ENCODE measurements at regions not wholly inside any gene's neighbourhood (a gene's known extent, or its start where the extent isn't known, plus 50 kb on each side); places are given as distances from the start of the nearest gene placed in this dataset.
"Not testable (repeated sequence)": the region's sequence is repeated elsewhere in the genome, so short reads cannot be mapped to it uniquely, and the experiment has no call there.

GRCh38 chr4:16413814-16414555 lies 187.7 kb upstream of the TAPT1 start:
- no peak for DNase-seq
- H3K4me1 Mint-ChIP-seq = no peaks in the 10 kb centered on the region
- Histone ChIP-seq H3K9me3 (ENCODE audit: control insufficient read depth in 1 of 2, low read length in 2 of 2) (no peaks in the 10 kb centered on the region), H3K4me3 (ENCODE audit: low read length in 2 of 2) (no peak overlapping the region), H3K27ac (ENCODE audit: low read depth, low read length) (no peak overlapping the region), H3K36me3 (ENCODE audit: insufficient read depth, low read length) (no peaks in the 10 kb centered on the region), H3K27me3 (ENCODE audit: insufficient read depth, low read length) (no peaks in the 10 kb centered on the region), H3K4me1 (ENCODE audit: insufficient read depth, low read length) (no peaks in the 10 kb centered on the region)
- no peak overlapping the region for H3K27ac Mint-ChIP-seq
- CTCF ChIA-PET (ENCODE audit: partially characterized antibody) = no interaction called here
- H3K9me3 Mint-ChIP-seq = peaks cover 0 to 6% (median 0%) of the 10 kb centered on the region in 8 donors
- intact Hi-C loops (cut with micrococcal nuclease) = no loop called here
- no peaks in the 10 kb centered on the region for H3K36me3 Mint-ChIP-seq
- POLR2A ChIA-PET (ENCODE audit: partially characterized antibody) = no interaction called here
- H3K27me3 Mint-ChIP-seq = peaks cover 1 to 2% of the 10 kb centered on the region in 2 donors
- H3K4me3 Mint-ChIP-seq = no peak overlapping the region

- intact Hi-C loops (cut with micrococcal nuclease) = no loop called here
- Mint-ChIP-seq H3K4me1 (no peaks in the 10 kb centered on the region), H3K27me3 (peaks cover 1 to 2% of the 10 kb centered on the region in 2 donors), H3K4me3 (no peak overlapping the region), H3K27ac (no peak overlapping the region), H3K9me3 (peaks cover 0 to 6% (median 0%) of the 10 kb centered on the region in 8 donors), H3K36me3 (no peaks in the 10 kb centered on the region)
- no peak for DNase-seq
- CTCF ChIA-PET (ENCODE audit: partially characterized antibody) = no interaction called here
- Histone ChIP-seq H3K27me3 (ENCODE audit: insufficient read depth, low read length) (no peaks in the 10 kb centered on the region), H3K9me3 (ENCODE audit: control insufficient read depth in 1 of 2, low read length in 2 of 2) (no peaks in the 10 kb centered on the region), H3K4me3 (ENCODE audit: low read length in 2 of 2) (no peak overlapping the region), H3K4me1 (ENCODE audit: insufficient read depth, low read length) (no peaks in the 10 kb centered on the region), H3K27ac (ENCODE audit: low read depth, low read length) (no peak overlapping the region), H3K36me3 (ENCODE audit: insufficient read depth, low read length) (no peaks in the 10 kb centered on the region)
- POLR2A ChIA-PET (ENCODE audit: partially characterized antibody) = no interaction called here
Measured at GRCh38 chr4:16411501-16412085, 185.3 kb upstream of the TAPT1 start.

GRCh38 chr4:16393216-16393615 lies 166.9 kb upstream of the TAPT1 start:
- CTCF ChIA-PET (ENCODE audit: partially characterized antibody); H3K27ac Mint-ChIP-seq; H3K4me3 Mint-ChIP-seq; H3K4me1 ChIP-seq (ENCODE audit: insufficient read depth, low read length); H3K9me3 ChIP-seq (ENCODE audit: control insufficient read depth in 1 of 2, low read length in 2 of 2); H3K27me3 Mint-ChIP-seq; POLR2A ChIA-PET (ENCODE audit: partially characterized antibody); H3K27ac ChIP-seq (ENCODE audit: low read depth, low read length); H3K27me3 ChIP-seq (ENCODE audit: insufficient read depth, low read length); H3K4me1 Mint-ChIP-seq; H3K36me3 ChIP-seq (ENCODE audit: insufficient read depth, low read length); H3K4me3 ChIP-seq (ENCODE audit: low read length in 2 of 2); H3K36me3 Mint-ChIP-seq; DNase-seq; intact Hi-C loops (cut with micrococcal nuclease): not testable (repeated sequence)
- peaks cover 2 to 17% (median 8%) of the 10 kb centered on the region in 8 donors for H3K9me3 Mint-ChIP-seq

GRCh38 chr4:16391196-16391595 lies 164.9 kb upstream of the TAPT1 start:
- Histone ChIP-seq H3K27me3 (ENCODE audit: insufficient read depth, low read length) (no peaks in the 10 kb centered on the region), H3K4me3 (ENCODE audit: low read length in 2 of 2) (no peak overlapping the region)

GRCh38 chr4:16387448-16387847 lies 161.2 kb upstream of the TAPT1 start:
- intact Hi-C loops (cut with micrococcal nuclease) = no loop called here
- no peaks in the 10 kb centered on the region for H3K36me3 Mint-ChIP-seq
- H3K4me1 ChIP-seq (ENCODE audit: insufficient read depth, low read length) = no peaks in the 10 kb centered on the region
- no peak for DNase-seq
- H3K27me3 Mint-ChIP-seq = peaks cover 3 to 4% of the 10 kb centered on the region in 2 donors
- POLR2A ChIA-PET (ENCODE audit: partially characterized antibody) = no interaction called here
- no peaks in the 10 kb centered on the region for H3K27me3 ChIP-seq (ENCODE audit: insufficient read depth, low read length)
- CTCF ChIA-PET (ENCODE audit: partially characterized antibody) = no interaction called here
- no peak overlapping the region for H3K4me3 ChIP-seq (ENCODE audit: low read length in 2 of 2)
- H3K27ac Mint-ChIP-seq = no peak overlapping the region
- no peak overlapping the region for H3K4me3 Mint-ChIP-seq
- no peaks in the 10 kb centered on the region for H3K36me3 ChIP-seq (ENCODE audit: insufficient read depth, low read length)
- peaks cover 0 to 8% (median 5%) of the 10 kb centered on the region in 8 donors for H3K9me3 Mint-ChIP-seq
- H3K4me1 Mint-ChIP-seq = no peaks in the 10 kb centered on the region
- H3K27ac ChIP-seq (ENCODE audit: low read depth, low read length) = no peak overlapping the region
- H3K9me3 ChIP-seq (ENCODE audit: control insufficient read depth in 1 of 2, low read length in 2 of 2) = no peaks in the 10 kb centered on the region

More at GRCh38 chr4:16391196-16391595, 164.9 kb upstream of the TAPT1 start:
- intact Hi-C loops (cut with micrococcal nuclease) = no loop called here
- Histone ChIP-seq H3K27ac (ENCODE audit: low read depth, low read length) (no peak overlapping the region), H3K9me3 (ENCODE audit: control insufficient read depth in 1 of 2, low read length in 2 of 2) (no peaks in the 10 kb centered on the region), H3K4me1 (ENCODE audit: insufficient read depth, low read length) (no peaks in the 10 kb centered on the region), H3K36me3 (ENCODE audit: insufficient read depth, low read length) (no peaks in the 10 kb centered on the region)
- DNase-seq = no peak
- Mint-ChIP-seq H3K4me3 (no peak overlapping the region), H3K36me3 (peaks cover 0 to 3% of the 10 kb centered on the region in 2 donors), H3K27me3 (peaks cover 3 to 4% of the 10 kb centered on the region in 2 donors), H3K9me3 (peaks cover 2 to 17% (median 8%) of the 10 kb centered on the region in 8 donors), H3K27ac (no peak overlapping the region), H3K4me1 (peaks cover 0 to 2% (median 0%) of the 10 kb centered on the region in 4 donors)
- POLR2A ChIA-PET (ENCODE audit: partially characterized antibody) = no interaction called here
- CTCF ChIA-PET (ENCODE audit: partially characterized antibody) = no interaction called here

- no peaks in the 10 kb centered on the region for H3K27me3 ChIP-seq (ENCODE audit: insufficient read depth, low read length)
- ChIA-PET POLR2A (ENCODE audit: partially characterized antibody) (no interaction called here), CTCF (ENCODE audit: partially characterized antibody) (no interaction called here)
- intact Hi-C loops (cut with micrococcal nuclease) = no loop called here
- Mint-ChIP-seq H3K4me3 (no peak overlapping the region), H3K4me1 (no peaks in the 10 kb centered on the region), H3K27ac (no peak overlapping the region), H3K36me3 (no peaks in the 10 kb centered on the region), H3K9me3 (peaks cover 0 to 5% (median under 1%) of the 10 kb centered on the region in 8 donors), H3K27me3 (peaks cover 3 to 4% of the 10 kb centered on the region in 2 donors)
- no peaks in the 10 kb centered on the region for H3K4me1 ChIP-seq (ENCODE audit: insufficient read depth, low read length)
- DNase-seq = no peak
- H3K4me3 ChIP-seq (ENCODE audit: low read length in 2 of 2) = no peak overlapping the region
- no peak overlapping the region for H3K27ac ChIP-seq (ENCODE audit: low read depth, low read length)
- H3K9me3 ChIP-seq (ENCODE audit: control insufficient read depth in 1 of 2, low read length in 2 of 2) = no peaks in the 10 kb centered on the region
- H3K36me3 ChIP-seq (ENCODE audit: insufficient read depth, low read length) = no peaks in the 10 kb centered on the region
Measured at GRCh38 chr4:16386711-16387320, 160.5 kb upstream of the TAPT1 start.

- H3K27ac Mint-ChIP-seq = no peak overlapping the region
- ChIA-PET POLR2A (ENCODE audit: partially characterized antibody) (no interaction called here), CTCF (ENCODE audit: partially characterized antibody) (no interaction called here)
- H3K4me1 Mint-ChIP-seq = no peaks in the 10 kb centered on the region
- H3K4me1 ChIP-seq (ENCODE audit: insufficient read depth, low read length) = no peaks in the 10 kb centered on the region
- peaks cover 0 to 6% of the 10 kb centered on the region in 2 donors for H3K27me3 Mint-ChIP-seq
- H3K27me3 ChIP-seq (ENCODE audit: insufficient read depth, low read length) = no peaks in the 10 kb centered on the region
- no peak for DNase-seq
- H3K4me3 ChIP-seq (ENCODE audit: low read length in 2 of 2) = no peak overlapping the region
- no peaks in the 10 kb centered on the region for H3K9me3 ChIP-seq (ENCODE audit: control insufficient read depth in 1 of 2, low read length in 2 of 2)
- H3K36me3 Mint-ChIP-seq = no peaks in the 10 kb centered on the region
- H3K9me3 Mint-ChIP-seq = peaks cover 0 to 6% (median 0%) of the 10 kb centered on the region in 8 donors
- no peak overlapping the region for H3K4me3 Mint-ChIP-seq
- no peaks in the 10 kb centered on the region for H3K36me3 ChIP-seq (ENCODE audit: insufficient read depth, low read length)
- no peak overlapping the region for H3K27ac ChIP-seq (ENCODE audit: low read depth, low read length)
- intact Hi-C loops (cut with micrococcal nuclease) = no loop called here
Measured at GRCh38 chr4:16384576-16384975, 158.3 kb upstream of the TAPT1 start.

Measured in CD4-positive, alpha-beta memory T cell (primary cell).